Glutamatergic neuron (in vitro differentiated cells): ENCODE measurements at regions not wholly inside any gene's neighbourhood (a gene's known extent, or its start where the extent isn't known, plus 50 kb on each side); places are given as distances from the start of the nearest gene placed in this dataset.
"Not testable (repeated sequence)": the region's sequence is repeated elsewhere in the genome, so short reads cannot be mapped to it uniquely, and the experiment has no call there.

Source experiments
- DNase-seq: peaks from one replicate; pipeline ENCODE4 v3.0.0; 2022
- H3K27ac Mint-ChIP-seq: one replicate; pipeline ENCODE4 v1.8.0; 2020; ENCODE audit warnings: mild to moderate bottlenecking, mixed read lengths, inconsistent platforms; ENCODE audit not compliant: unreplicated experiment
- H3K27me3 Mint-ChIP-seq: one replicate; pipeline ENCODE4 v1.8.0; 2020; ENCODE audit warnings: mild to moderate bottlenecking, moderate library complexity, mixed read lengths, inconsistent platforms; ENCODE audit not compliant: unreplicated experiment
- H3K36me3 Mint-ChIP-seq: one replicate; pipeline ENCODE4 v1.8.0; 2020; ENCODE audit warnings: mild to moderate bottlenecking, mixed read lengths, inconsistent platforms; ENCODE audit not compliant: unreplicated experiment
- H3K4me1 Mint-ChIP-seq: one replicate; pipeline ENCODE4 v1.8.0; 2020; ENCODE audit warnings: mild to moderate bottlenecking, low read depth, mixed read lengths, inconsistent platforms; ENCODE audit not compliant: unreplicated experiment
- H3K4me3 Mint-ChIP-seq: one replicate; pipeline ENCODE4 v1.8.0; 2020; ENCODE audit warnings: mild to moderate bottlenecking, mixed read lengths, inconsistent platforms; ENCODE audit not compliant: unreplicated experiment
- H3K9me3 Mint-ChIP-seq: one replicate; pipeline ENCODE4 v1.8.0; 2020; ENCODE audit warnings: mild to moderate bottlenecking, moderate library complexity, mixed read lengths, inconsistent platforms; ENCODE audit not compliant: unreplicated experiment
- TF ChIP-seq, protein P1 (sequence below): fragments of 200-600 bp; sonication (generic); IDR thresholded peaks from one replicate; pipeline ENCODE4 v1.5.0; 2021; ENCODE audit not compliant: partially characterized antibody, unreplicated experiment

DNA sequence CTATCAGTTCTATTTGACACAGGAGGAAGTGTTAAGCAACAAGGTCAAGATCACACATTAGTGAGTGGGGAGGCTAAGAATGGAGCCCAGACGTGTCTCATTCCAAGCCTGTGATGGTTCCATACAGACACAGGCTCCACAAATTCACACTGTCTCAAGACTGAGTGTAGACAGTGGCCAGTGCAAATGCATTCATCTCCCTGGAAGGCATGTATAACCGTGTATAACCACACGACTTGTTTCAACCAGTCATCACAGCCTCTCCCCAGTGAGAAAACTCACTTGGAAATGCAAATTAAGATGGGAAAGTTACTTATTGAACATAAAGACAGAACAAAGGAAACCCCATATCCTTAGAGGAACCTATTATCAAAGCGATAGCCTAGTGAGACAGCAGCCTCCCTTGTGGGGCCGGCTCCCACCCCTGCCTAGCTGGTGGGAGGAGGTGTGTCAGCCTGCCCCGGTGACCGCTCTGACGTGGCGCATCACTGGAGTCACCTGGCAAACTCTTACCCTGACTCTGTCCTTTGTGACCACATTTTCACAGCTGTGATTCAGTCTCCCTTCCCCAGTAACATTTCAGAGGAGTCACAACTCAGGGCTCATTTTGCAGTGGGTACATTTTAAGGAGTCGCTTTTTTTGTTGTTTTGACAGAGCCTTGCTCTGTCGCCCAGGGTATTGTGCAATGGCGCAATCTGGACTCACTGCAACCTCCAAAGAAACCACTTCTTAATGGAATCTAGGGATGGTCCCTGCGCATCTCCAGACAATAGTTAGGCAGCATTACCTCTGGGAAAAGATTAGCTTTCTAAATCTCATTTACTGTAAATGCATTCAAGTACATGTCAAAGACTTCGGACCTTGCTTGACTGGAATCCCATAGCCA lies 126.6 kb upstream of the PARD3 start:
- H3K9me3 Mint-ChIP-seq: peaks cover 3% of the 10 kb centered on the region
- no peaks in the 10 kb centered on the region for H3K36me3 Mint-ChIP-seq
- H3K27me3 Mint-ChIP-seq: peaks cover 3% of the 10 kb centered on the region
- peaks cover 4% of the 10 kb centered on the region for H3K4me1 Mint-ChIP-seq
- peak overlapping the region; percentile 82 for H3K27ac Mint-ChIP-seq
- TF ChIP-seq, protein P1, sequence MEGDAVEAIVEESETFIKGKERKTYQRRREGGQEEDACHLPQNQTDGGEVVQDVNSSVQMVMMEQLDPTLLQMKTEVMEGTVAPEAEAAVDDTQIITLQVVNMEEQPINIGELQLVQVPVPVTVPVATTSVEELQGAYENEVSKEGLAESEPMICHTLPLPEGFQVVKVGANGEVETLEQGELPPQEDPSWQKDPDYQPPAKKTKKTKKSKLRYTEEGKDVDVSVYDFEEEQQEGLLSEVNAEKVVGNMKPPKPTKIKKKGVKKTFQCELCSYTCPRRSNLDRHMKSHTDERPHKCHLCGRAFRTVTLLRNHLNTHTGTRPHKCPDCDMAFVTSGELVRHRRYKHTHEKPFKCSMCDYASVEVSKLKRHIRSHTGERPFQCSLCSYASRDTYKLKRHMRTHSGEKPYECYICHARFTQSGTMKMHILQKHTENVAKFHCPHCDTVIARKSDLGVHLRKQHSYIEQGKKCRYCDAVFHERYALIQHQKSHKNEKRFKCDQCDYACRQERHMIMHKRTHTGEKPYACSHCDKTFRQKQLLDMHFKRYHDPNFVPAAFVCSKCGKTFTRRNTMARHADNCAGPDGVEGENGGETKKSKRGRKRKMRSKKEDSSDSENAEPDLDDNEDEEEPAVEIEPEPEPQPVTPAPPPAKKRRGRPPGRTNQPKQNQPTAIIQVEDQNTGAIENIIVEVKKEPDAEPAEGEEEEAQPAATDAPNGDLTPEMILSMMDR: no peak
- no peak for DNase-seq
- no peak overlapping the region for H3K4me3 Mint-ChIP-seq

DNA sequence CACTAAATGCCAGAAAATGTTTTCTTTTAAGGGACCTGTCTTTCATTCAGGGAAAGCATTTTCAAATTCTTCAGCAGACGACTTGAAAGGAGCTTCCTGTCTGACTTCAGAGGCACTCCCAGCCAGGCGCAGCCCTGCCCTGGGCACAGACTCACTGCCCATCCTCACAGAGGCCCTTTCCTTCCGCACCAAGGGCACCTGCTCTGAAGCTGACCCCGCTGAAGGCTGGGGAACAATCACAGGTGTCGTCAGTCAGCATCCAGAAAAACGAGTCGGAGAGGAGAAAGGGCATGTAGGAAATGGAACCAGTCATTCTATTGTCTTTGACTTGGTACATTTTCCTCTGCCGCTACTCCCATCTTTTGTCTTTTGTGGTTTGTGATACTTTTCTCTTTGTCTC lies 125.3 kb upstream of the PARD3 start:
- H3K36me3 Mint-ChIP-seq: no peaks in the 10 kb centered on the region
- peaks cover 4% of the 10 kb centered on the region for H3K4me1 Mint-ChIP-seq
- no peak overlapping the region for H3K4me3 Mint-ChIP-seq
- H3K9me3 Mint-ChIP-seq: peaks cover 3% of the 10 kb centered on the region
- DNase-seq: no peak
- H3K27me3 Mint-ChIP-seq: peaks cover 3% of the 10 kb centered on the region
- no peak overlapping the region for H3K27ac Mint-ChIP-seq
- TF ChIP-seq, protein P1: no peak

DNA sequence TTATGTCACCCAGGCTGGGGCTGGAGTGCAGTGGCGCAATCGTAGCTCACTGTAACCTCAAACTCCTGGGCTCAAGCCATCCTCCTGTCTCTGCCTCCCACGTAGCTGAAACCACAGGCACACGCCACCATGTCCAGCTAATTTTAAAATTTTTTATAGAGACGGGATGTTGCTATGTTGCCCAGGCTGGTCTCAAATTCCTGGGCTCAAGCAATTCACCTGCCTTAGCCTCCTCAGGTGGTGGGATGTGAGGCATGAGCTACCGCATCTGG lies 123.2 kb upstream of the PARD3 start:
- Mint-ChIP-seq H3K4me3 (no peak overlapping the region), H3K27me3 (peaks cover 3% of the 10 kb centered on the region), H3K36me3 (no peaks in the 10 kb centered on the region), H3K4me1 (peaks cover 4% of the 10 kb centered on the region), H3K9me3 (peaks cover 3% of the 10 kb centered on the region), H3K27ac (no peak overlapping the region)
- no peak for DNase-seq
- TF ChIP-seq, protein P1: no peak

DNA sequence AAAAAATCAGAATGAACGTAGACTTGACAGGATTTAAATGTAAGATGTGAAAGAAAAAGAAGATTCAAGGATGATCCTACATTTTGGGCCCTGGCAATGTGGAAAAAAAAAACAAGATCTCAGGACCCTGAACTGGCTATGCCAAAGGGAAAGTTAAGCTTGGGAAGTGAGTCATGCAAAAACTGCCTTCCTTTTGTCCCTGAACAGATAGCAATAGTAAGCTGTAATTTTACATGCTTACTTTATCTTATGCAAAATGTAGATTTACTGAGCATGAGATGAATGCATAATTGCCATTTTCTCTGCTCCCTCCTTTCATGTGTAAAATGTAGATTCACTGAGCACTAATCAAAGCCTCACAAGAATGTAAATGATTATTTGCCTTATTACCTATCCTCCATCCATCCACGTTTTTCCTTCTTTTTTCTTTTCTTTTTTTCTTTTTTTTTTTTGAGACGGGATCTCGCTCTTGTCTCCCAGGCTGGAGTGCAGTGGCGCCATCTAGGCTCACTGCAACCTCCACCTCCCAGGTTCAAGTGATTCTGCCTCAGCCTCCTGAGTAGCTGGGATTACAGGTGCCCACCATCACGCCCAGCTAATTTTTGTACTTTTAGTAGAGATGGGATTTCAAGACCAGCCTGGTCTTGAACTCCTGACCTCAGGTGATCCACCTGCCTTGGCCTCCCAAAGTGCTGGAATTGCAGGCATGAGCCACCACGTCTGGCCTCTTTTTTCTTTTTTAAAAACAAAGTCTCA lies 122.7 kb upstream of the PARD3 start:
- not testable (repeated sequence) for H3K36me3 Mint-ChIP-seq, H3K9me3 Mint-ChIP-seq, H3K27ac Mint-ChIP-seq, H3K4me3 Mint-ChIP-seq, DNase-seq, H3K4me1 Mint-ChIP-seq, H3K27me3 Mint-ChIP-seq

DNA sequence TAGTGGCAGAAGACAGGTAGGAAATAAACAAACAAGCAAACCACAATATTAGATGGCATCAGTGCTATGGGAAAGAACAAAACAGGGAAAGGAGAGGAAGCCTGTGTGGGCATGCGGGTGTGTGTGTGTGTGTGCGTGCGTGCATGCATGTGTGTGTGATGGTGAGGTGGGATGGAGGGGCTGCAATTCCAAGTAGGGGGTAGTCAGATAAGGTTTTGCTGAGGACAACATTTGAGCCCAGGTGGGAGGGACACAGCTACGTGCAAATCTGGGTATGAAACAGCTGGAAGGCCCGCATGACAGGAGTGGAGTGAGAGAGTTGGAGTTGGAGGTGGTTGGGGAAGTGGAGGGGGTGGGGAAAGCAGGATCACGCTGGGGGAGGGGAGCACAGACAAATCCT lies 121.0 kb upstream of the PARD3 start:
- Mint-ChIP-seq H3K36me3 (no peaks in the 10 kb centered on the region), H3K4me1 (no peaks in the 10 kb centered on the region), H3K9me3 (peaks cover 3% of the 10 kb centered on the region), H3K27ac (no peak overlapping the region), H3K27me3 (peaks cover 3% of the 10 kb centered on the region), H3K4me3 (no peak overlapping the region)
- DNase-seq: no peak
- TF ChIP-seq, protein P1: no peak
